H1 (cell line): ENCODE measurements at regions not wholly inside any gene's neighbourhood (a gene's known extent, or its start where the extent isn't known, plus 50 kb on each side); places are given as distances from the start of the nearest gene placed in this dataset.

Experiments
- CHD1 ChIP-seq: IDR thresholded peaks from 2 replicates; pipeline ENCODE4 v1.6.1; 2012; ENCODE audit warnings: low read depth, low read length, improper control_type of control experiment
- CREB1 ChIP-seq: IDR thresholded peaks from 2 replicates; pipeline ENCODE4 v1.6.1; 2012; ENCODE audit warnings: inconsistent platforms
- CTBP2 ChIP-seq: IDR thresholded peaks from 2 replicates; pipeline ENCODE4 v1.7.0; 2011; ENCODE audit warnings: borderline replicate concordance, mild to moderate bottlenecking, moderate library complexity, mixed read lengths, low read length; ENCODE audit not compliant: insufficient read depth, insufficient read length
- EZH2 ChIP-seq: fragments of 200-600 bp; sonication (generic); IDR thresholded peaks from 2 replicates; pipeline ENCODE4 v1.7.1; 2012; ENCODE audit warnings: low read depth, mild to moderate bottlenecking, moderate library complexity, low read length, inconsistent platforms; ENCODE audit not compliant: severe bottlenecking
- JUN ChIP-seq: IDR thresholded peaks from 2 replicates; pipeline ENCODE4 v1.6.1; 2011; ENCODE audit warnings: low read depth, mild to moderate bottlenecking, improper control_type of control experiment, low read length
- NANOG ChIP-seq: IDR thresholded peaks from 2 replicates; pipeline ENCODE4 v1.6.1; 2011; ENCODE audit warnings: low read length, low read depth, mild to moderate bottlenecking, inconsistent platforms; ENCODE audit not compliant: insufficient read depth, poor library complexity, severe bottlenecking
- POLR2A ChIP-seq, 2 experiments: IDR thresholded peaks; 1 replicate in 1 of 2; 2 replicates in 1 of 2; pipeline ENCODE4 v1.6.1; 2011; ENCODE audit warnings: low read depth in 2 of 2, low read length in 2 of 2, mild to moderate bottlenecking in 2 of 2; ENCODE audit errors: control extremely low read depth in 1 of 2
- POLR2AphosphoS5 ChIP-seq: IDR thresholded peaks from 2 replicates; pipeline ENCODE4 v1.6.1; 2011; ENCODE audit warnings: low read depth, low read length
- RFX5 ChIP-seq: IDR thresholded peaks from 2 replicates; pipeline ENCODE4 v1.6.1; 2011; ENCODE audit warnings: low read depth, low read length, improper control_type of control experiment, borderline replicate concordance
- RXRA ChIP-seq: IDR thresholded peaks from 2 replicates; pipeline ENCODE4 v1.6.1; 2011; ENCODE audit warnings: low read depth, mild to moderate bottlenecking, low read length, moderate library complexity; ENCODE audit not compliant: insufficient read depth
- TF ChIP-seq, protein P1 (sequence below), 3 experiments: IDR thresholded peaks; 1 replicate in 2 of 3; 2 replicates in 1 of 3; pipeline versions ENCODE4 v1.5.1 to v1.6.1; 2011; ENCODE audit warnings: low read length in 3 of 3, mild to moderate bottlenecking in 3 of 3, inconsistent platforms in 2 of 3, low read depth in 1 of 3, moderate library complexity in 1 of 3; ENCODE audit not compliant: insufficient read depth in 1 of 3; ENCODE audit errors: control extremely low read depth in 1 of 3

DNA sequence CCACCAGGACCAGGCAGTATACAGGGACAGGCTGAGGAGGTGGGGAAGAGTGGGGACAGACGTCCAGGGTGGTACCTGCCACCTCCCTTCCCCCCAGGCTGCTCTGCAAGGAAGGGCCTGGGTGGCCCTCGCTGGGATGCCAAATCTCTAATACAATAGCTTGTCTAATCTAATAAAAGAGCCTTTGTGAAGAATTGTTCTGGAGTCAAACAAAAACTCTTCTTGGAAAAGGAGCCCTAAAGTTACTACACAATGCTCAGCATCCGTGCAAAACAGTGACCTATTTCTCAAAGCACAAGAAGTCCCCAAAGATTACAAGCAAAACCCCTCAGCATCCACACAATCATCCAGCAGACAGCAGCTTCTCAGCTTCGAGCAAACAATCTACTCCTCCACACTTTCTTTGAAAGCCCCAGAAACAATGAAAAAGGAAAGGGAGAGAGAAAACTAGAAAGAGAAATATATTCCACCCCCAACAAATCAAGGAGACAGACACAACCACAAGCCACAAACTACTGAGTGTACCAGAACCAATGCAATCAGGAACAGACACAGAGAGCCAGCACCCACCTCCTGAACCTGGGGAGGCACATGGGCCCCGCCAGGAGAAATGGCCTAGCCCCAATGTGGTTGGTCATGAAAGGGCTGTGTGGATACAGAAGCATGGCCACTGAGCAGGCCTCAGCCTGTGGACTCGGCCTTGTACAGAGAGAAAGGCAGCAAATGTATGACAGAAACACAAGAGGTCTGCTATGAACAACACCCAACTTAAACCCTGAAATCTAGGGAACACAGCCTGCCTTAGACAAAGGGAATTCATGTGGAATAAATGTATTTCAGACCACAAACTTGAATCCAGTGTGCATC lies 177.1 kb upstream of the CHRNA7 start (continued):
- TF ChIP-seq, protein P1, sequence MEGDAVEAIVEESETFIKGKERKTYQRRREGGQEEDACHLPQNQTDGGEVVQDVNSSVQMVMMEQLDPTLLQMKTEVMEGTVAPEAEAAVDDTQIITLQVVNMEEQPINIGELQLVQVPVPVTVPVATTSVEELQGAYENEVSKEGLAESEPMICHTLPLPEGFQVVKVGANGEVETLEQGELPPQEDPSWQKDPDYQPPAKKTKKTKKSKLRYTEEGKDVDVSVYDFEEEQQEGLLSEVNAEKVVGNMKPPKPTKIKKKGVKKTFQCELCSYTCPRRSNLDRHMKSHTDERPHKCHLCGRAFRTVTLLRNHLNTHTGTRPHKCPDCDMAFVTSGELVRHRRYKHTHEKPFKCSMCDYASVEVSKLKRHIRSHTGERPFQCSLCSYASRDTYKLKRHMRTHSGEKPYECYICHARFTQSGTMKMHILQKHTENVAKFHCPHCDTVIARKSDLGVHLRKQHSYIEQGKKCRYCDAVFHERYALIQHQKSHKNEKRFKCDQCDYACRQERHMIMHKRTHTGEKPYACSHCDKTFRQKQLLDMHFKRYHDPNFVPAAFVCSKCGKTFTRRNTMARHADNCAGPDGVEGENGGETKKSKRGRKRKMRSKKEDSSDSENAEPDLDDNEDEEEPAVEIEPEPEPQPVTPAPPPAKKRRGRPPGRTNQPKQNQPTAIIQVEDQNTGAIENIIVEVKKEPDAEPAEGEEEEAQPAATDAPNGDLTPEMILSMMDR (IDR thresholded peaks at IDR 0.05; ENCODE audit: control extremely low read depth in 1 of 3, insufficient read depth in 1 of 3, low read depth in 1 of 3, low read length in 3 of 3): no peak
- TF ChIP-seq POLR2AphosphoS5: no peak
- no peak for TF ChIP-seq CHD1
- no peak for TF ChIP-seq NANOG
- TF ChIP-seq CTBP2: no peak
- no peak for TF ChIP-seq EZH2
- no peak for TF ChIP-seq CREB1
- no peak for TF ChIP-seq POLR2A (IDR thresholded peaks at IDR 0.05; ENCODE audit: control extremely low read depth in 1 of 2, low read depth in 2 of 2, low read length in 2 of 2)
- TF ChIP-seq JUN: no peak
- TF ChIP-seq RXRA: no peak
- no peak for TF ChIP-seq RFX5
- TF ChIP-seq, all 59 proteins: peak for 0
